Small intestine (tissue), 7 donors: ENCODE measurements at regions not wholly inside any gene's neighbourhood (a gene's known extent, or its start where the extent isn't known, plus 50 kb on each side); places are given as distances from the start of the nearest gene placed in this dataset.

ENCODE experiments used
- DNase-seq, 2 donors: peaks; one replicate each; pipeline versions ENCODE4 v3.0.0 to v3.0.0-alpha.2; 2013
- FAIRE-seq: peaks from 2 replicates; lab custom pipeline; 2012; peaks lifted over from hg19 to GRCh38; lab: Jason Lieb, UNC
- H3K27ac ChIP-seq, 3 donors: one replicate each; pipeline ENCODE4 v1.5.1; 2013; ENCODE audit warnings: low read length in 2 of 3, mild to moderate bottlenecking in 2 of 3, control low read depth in 1 of 3, inconsistent platforms in 1 of 3, low read depth in 1 of 3, moderate library complexity in 1 of 3
- H3K27me3 ChIP-seq, 3 donors: one replicate each; pipeline ENCODE4 v1.6.1; 2013; ENCODE audit warnings: low read length in 3 of 3, inconsistent platforms in 1 of 3; ENCODE audit not compliant: control insufficient read depth in 3 of 3, insufficient read depth in 3 of 3
- H3K36me3 ChIP-seq, 3 donors: one replicate each; pipeline ENCODE4 v1.6.1; 2013; ENCODE audit warnings: low read length in 3 of 3, inconsistent platforms in 1 of 3, low read depth in 1 of 3, mild to moderate bottlenecking in 1 of 3, moderate library complexity in 1 of 3; ENCODE audit not compliant: control insufficient read depth in 3 of 3, insufficient read depth in 2 of 3
- H3K4me1 ChIP-seq, 3 donors: one replicate each; pipeline ENCODE4 v1.6.1; 2013; ENCODE audit warnings: low read length in 2 of 3, inconsistent platforms in 1 of 3, low read depth in 1 of 3, mild to moderate bottlenecking in 1 of 3, moderate library complexity in 1 of 3; ENCODE audit not compliant: control insufficient read depth in 3 of 3, insufficient read depth in 2 of 3
- H3K4me3 ChIP-seq, 3 donors: one replicate each; pipeline ENCODE4 v1.5.1; 2013; ENCODE audit warnings: low read length in 3 of 3, control low read depth in 1 of 3, inconsistent platforms in 1 of 3, low read depth in 1 of 3, mild to moderate bottlenecking in 1 of 3, moderate library complexity in 1 of 3
- H3K9me3 ChIP-seq, 2 donors: one replicate each; pipeline ENCODE4 v1.6.1; 2013; ENCODE audit warnings: low read depth in 1 of 2, low read length in 1 of 2; ENCODE audit not compliant: control insufficient read depth in 2 of 2, insufficient read depth in 1 of 2
- WGBS, 3 donors: extraction: QIAGEN DNeasy Blood & Tissue Kit; methylation state at CpG; one replicate each; pipeline ENCODE4 v1.1.7; 2013; 5-methylcytosine and 5-hydroxymethylcytosine counted together
- donor health status: healthy with polysubstance abuse.
- donor health status: control.
- donor health status: control.
- donor health status: Bipolar disorder and iron deficiency.
- donor health status: healthy.

DNA sequence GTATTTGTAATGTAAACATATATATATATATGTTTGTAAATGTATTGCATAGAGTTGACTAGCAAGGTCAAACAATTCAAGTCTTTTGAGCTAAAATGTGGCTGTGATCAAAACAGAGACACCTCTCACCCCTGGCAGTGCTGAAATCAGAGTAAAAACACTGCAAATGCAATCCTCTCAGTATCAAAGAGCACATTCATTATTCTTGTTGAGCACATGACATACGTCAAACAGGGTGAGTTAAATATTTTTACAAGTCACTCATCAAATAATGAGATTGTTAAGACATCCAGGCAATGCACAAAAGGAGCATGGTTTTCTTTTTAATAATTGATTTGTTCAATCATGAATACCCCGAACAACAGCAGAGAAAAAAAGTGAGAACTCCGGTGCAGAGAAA is 114.1 kb upstream of the KCNIP4 start:
- Histone ChIP-seq H3K36me3 (no peaks in the 10 kb centered on the region), H3K4me3 (no peak overlapping the region), H3K9me3 (no peaks in the 10 kb centered on the region), H3K27me3 (no peaks in the 10 kb centered on the region), H3K4me1 (no peaks in the 10 kb centered on the region), H3K27ac (no peak overlapping the region)
- whole genome bisulfite sequencing, 3 donors, result 50 to 76% (median 59%) methylated on average over 3 of the region's 3 CpGs
- no peak for DNase-seq
- FAIRE-seq, result no peak

DNA sequence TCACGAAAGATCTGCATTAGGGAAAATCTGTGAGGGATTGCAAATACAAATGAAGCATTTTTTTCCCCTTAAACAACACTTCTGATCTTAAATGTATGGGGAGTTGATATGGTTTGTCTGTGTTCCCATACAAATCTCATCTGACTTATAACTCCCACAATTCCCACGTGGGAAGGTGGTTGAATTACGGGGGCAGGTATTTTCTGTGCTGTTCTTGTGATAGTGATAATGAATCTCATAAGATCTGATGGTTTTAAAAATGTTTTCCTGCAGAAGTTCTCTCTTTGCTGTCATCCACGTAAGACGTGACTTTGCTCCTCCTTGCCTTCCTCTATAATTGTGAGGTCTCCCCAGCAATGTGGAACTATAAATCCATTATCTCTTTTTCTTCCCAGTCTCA is 107.4 kb upstream of the KCNIP4 start:
- no peaks in the 10 kb centered on the region for H3K27me3 ChIP-seq
- H3K9me3 ChIP-seq, result no peaks in the 10 kb centered on the region
- DNase-seq, result no peak
- FAIRE-seq, result no peak
- H3K4me3 ChIP-seq, result no peak overlapping the region
- 61 to 72% (median 64%) methylated on average over 5 of the region's 5 CpGs for WGBS, 3 donors
- no peaks in the 10 kb centered on the region for H3K4me1 ChIP-seq
- H3K27ac ChIP-seq, result no peak overlapping the region
- H3K36me3 ChIP-seq, result no peaks in the 10 kb centered on the region

DNA sequence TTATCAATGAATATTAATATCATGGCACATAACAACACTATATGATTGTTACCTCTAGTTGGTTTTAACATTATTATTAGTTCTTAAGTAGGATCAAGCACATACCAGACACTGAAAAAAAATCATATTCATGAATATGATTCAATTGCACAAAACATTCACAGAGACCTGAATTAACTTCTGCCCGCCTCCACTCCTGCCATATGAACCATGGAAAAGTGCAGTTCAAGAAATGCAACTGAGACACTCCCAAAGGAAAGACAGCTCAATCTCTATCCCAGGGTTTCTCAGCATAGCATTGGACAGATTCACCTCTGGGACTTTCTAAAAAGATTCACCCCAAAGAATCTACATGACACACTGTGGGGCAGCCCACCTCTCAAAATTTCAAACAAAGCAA is 103.5 kb upstream of the KCNIP4 start:
- WGBS, 3 donors, result 92 to 95% (median 93%) methylated on average over 1 of the region's 1 CpG
- H3K27me3 ChIP-seq, result no peaks in the 10 kb centered on the region
- H3K36me3 ChIP-seq, result no peaks in the 10 kb centered on the region
- FAIRE-seq (no peak), DNase-seq (no peak)
- no peaks in the 10 kb centered on the region for H3K4me1 ChIP-seq
- H3K4me3 ChIP-seq, result no peak overlapping the region
- H3K27ac ChIP-seq, result no peak overlapping the region
- no peaks in the 10 kb centered on the region for H3K9me3 ChIP-seq

DNA sequence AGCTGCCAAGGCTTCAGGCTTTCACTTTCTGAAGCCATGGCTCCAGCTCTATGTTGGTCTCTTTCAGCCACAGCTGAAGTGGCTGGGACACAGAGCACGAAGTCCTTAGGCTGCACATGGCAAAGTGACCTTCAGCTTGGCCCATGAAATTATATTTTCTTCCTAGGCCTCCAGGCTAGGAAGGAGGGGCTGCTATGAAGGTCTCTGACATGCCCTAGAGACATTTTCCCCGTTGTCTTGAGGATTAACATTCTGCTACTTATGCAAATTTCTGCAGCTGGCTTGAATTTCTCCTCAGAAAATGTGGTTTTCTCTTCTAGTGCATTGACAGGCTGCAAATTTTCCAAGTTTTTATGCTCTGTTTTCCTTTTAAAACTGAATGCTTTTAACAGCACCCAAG is 99.8 kb upstream of the KCNIP4 start:
- 17 to 49% (median 19%) methylated on average over 2 of the region's 2 CpGs for WGBS, 3 donors
- Histone ChIP-seq H3K27me3 (no peaks in the 10 kb centered on the region), H3K4me3 (no peak overlapping the region), H3K9me3 (no peaks in the 10 kb centered on the region), H3K36me3 (no peaks in the 10 kb centered on the region), H3K4me1 (no peaks in the 10 kb centered on the region), H3K27ac (no peak overlapping the region)
- DNase-seq (no peak), FAIRE-seq (no peak)

DNA sequence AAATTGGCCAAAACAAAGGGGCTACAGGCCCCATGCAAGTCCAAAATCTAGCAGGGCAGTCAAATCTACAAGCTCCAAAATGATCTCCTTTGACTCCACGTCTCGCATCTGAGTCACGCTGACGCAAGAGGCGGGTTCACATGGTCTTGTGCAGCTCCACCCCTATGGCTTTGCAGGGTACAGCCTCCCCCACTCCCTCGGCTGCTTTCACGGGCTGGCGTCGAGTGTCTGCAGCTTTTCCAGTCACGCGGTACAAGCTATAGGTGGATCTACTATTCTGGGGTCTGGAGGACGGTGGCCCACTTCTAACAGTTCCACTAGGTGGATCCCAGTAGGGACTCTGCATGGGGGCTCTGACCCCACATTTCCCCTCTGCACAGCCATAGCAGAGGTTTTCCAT is 99.2 kb upstream of the KCNIP4 start:
- DNase-seq (no peak), FAIRE-seq (no peak)
- WGBS, 3 donors, result 91 to 95% (median 93%) methylated on average over 12 of the region's 12 CpGs
- Histone ChIP-seq H3K9me3 (no peaks in the 10 kb centered on the region), H3K27ac (no peak overlapping the region), H3K36me3 (no peaks in the 10 kb centered on the region), H3K27me3 (no peaks in the 10 kb centered on the region), H3K4me3 (no peak overlapping the region), H3K4me1 (no peaks in the 10 kb centered on the region)

DNA sequence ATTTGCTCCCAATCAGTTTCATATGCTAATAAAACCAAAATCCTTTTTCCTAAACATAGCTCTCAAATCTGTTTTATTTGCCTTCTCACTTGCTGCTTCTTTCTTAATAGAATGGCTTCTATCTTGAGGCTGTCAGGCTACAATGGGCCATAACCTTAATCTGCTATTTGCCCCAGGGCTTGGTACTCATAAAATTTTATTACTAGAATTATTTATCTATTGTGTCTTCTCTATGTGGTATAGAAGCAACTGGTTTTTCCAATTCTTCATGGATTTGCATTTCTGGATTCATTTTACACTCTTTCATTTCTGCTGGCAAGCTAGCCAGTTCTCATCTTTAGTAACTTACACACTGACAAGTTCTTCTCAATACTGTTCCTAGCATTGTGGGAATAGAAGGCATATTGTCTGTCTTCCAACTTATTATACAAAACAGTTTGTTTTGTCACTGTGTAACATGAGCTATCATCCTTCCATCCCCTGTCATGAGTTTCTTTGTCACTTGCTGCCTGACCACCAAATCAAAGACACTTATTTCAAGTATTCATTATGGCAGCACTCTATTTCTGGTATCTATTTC is 96.6 kb upstream of the KCNIP4 start:
- peaks cover 0 to 6% of the 10 kb centered on the region in 2 donors for H3K9me3 ChIP-seq
- no peak for FAIRE-seq

DNA sequence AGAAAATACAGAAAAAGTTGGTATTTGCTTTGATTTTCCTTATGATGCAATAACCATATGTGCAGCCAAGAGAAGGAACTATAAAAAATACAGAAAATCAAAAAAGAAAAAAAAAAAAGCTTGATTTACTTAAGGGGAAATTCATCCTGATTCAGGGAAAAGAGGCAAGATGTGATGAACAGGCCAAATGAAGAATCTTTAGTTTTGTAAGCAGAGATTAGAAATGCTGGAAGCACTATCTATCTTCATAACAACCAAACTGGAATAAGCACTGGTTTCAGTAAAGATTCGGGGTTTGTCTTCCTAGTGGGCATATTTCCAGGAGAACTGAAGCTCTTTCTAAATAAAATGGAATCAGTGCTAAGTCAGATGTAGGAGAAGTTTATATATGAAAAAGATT is 82.9 kb upstream of the KCNIP4 start:
- no peak for DNase-seq
- Histone ChIP-seq H3K9me3 (no peaks in the 10 kb centered on the region), H3K4me1 (no peaks in the 10 kb centered on the region), H3K27me3 (no peaks in the 10 kb centered on the region), H3K4me3 (no peak overlapping the region), H3K27ac (no peak overlapping the region), H3K36me3 (no peaks in the 10 kb centered on the region)
- WGBS, 3 donors, result 63 to 83% (median 69%) methylated on average over 1 of the region's 1 CpG
- FAIRE-seq, result no peak

More for the DNA sequence above, 96.6 kb upstream of the KCNIP4 start:
- DNase-seq, result no peak
- H3K27me3 ChIP-seq, result no peaks in the 10 kb centered on the region
- no peaks in the 10 kb centered on the region for H3K36me3 ChIP-seq
- no peak overlapping the region for H3K4me3 ChIP-seq
- no peak overlapping the region for H3K27ac ChIP-seq
- no peaks in the 10 kb centered on the region for H3K4me1 ChIP-seq

DNA sequence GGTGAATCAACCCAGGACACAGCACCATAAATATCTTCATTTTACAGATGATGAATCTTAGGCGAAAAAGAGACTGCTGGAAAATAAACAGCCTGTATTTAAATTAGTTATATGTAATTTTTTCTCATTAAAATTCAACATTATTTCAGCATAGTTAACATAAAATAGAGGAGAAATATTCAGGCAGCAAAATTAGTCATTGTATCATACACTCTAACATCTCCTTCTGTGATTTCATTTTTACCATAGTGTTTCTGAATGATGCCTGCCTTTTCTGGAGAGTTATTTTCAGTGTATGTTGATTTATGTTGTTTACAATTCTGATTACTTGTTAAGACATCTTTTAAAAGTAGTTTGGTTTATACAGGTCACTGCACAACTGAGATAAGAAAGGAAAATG is 82.3 kb upstream of the KCNIP4 start:
- WGBS, 3 donors, result 81 to 93% (median 82%) methylated on average over 1 of the region's 1 CpG
- Histone ChIP-seq H3K4me3 (no peak overlapping the region), H3K27ac (no peak overlapping the region), H3K36me3 (no peaks in the 10 kb centered on the region), H3K27me3 (no peaks in the 10 kb centered on the region), H3K4me1 (no peaks in the 10 kb centered on the region), H3K9me3 (no peaks in the 10 kb centered on the region)
- no peak for DNase-seq
- no peak for FAIRE-seq

DNA sequence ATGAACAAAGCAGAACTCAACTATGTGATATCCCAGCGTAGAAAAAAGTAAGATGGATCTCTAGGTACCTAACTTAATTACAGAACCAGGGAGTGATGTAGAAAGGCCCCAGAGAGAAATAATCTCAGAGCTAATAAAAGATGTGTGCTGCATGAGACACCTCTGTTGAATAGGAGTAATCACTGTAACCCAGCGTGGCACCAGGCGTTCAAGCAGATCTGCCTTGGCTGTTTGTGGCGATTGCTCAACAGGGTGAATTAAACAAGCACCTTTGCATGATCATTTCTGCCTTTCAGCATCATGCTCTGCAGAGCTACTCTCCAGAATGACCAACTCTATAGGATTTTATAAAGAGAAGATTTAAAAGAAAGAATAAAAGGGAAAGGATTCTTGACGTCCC is 81.7 kb upstream of the KCNIP4 start:
- Histone ChIP-seq H3K36me3 (no peaks in the 10 kb centered on the region), H3K4me3 (no peak overlapping the region), H3K27me3 (no peaks in the 10 kb centered on the region), H3K27ac (no peak overlapping the region), H3K9me3 (no peaks in the 10 kb centered on the region), H3K4me1 (no peaks in the 10 kb centered on the region)
- WGBS, 3 donors, result 67 to 74% (median 70%) methylated on average over 5 of the region's 5 CpGs
- no peak for FAIRE-seq
- DNase-seq, result no peak
